HG03280 (cell line): ENCODE measurements at regions not wholly inside any gene's neighbourhood (a gene's known extent, or its start where the extent isn't known, plus 50 kb on each side); places are given as distances from the start of the nearest gene placed in this dataset.

Experiments
- ATAC-seq: cut with Tn5 transposase; IDR thresholded peaks from one replicate; pipeline ENCODE4 v1.9.1; 2021; ENCODE audit warnings: mild to moderate bottlenecking, moderate library complexity; ENCODE audit not compliant: unreplicated experiment

GRCh38 chr2:39609917-39610316 lies 55.8 kb upstream of the TMEM178A start:
- ATAC-seq: no peak

- no peak for ATAC-seq
Observed at GRCh38 chr2:39615675-39616074, 50.0 kb upstream of the TMEM178A start.
